ENCODE measurements at regions not wholly inside any gene's neighbourhood (a gene's known extent, or its start where the extent isn't known, plus 50 kb on each side); places are given as distances from the start of the nearest gene placed in this dataset.

DNA sequence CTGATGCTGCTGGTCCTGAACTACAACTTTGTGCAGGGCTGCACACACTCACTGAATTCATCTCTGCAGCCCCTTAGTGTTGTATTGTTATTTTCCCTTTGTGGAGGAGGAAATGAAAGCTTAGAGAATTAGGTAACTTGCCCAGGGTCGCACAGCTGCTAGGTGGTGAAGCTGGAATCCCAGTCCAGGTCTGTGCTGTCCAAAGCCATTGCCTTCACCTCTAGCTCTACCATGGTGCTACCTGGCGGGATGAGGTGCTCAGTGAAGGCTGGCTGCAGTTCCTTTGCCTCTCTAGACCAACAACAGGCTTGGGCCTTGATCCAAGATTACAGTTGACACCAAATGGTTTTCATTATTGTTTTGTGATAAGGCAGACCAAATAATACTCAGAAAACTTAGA is 177.8 kb upstream of the PITX1 start:
- Histone ChIP-seq H3K79me2 (ENCODE audit: insufficient read depth) (no peaks in the 10 kb centered on the region), H3K27ac (ENCODE audit: low read depth in 2 of 2, low read length in 1 of 2) (no peak overlapping the region), H3K9me3 (no peaks in the 10 kb centered on the region), H3K4me1 (ENCODE audit: control insufficient read depth in 1 of 2, insufficient read depth in 2 of 2, low read depth in 1 of 2, low read length in 1 of 2) (peaks cover 18 to 29% of the 10 kb centered on the region in 2 experiments; a peak in 2 of 4 replicates), H3F3A (replicated peaks; ENCODE audit: insufficient read depth) (no peaks in the 10 kb centered on the region), H3K4me2 (no peak overlapping the region), H3K27me3 (ENCODE audit: insufficient read depth) (no peaks in the 10 kb centered on the region), H4K20me1 (ENCODE audit: insufficient read depth) (no peaks in the 10 kb centered on the region), H3K4me3 (ENCODE audit: low read depth in 2 of 2, low read length in 1 of 2) (no peak overlapping the region), H3K9me2 (no peaks in the 10 kb centered on the region), H3K36me3 (replicated peaks in 1 of 2; ENCODE audit: control insufficient read depth in 1 of 2, insufficient read depth in 2 of 2, low read length in 1 of 2) (no peaks in the 10 kb centered on the region), H3K9ac (no peak overlapping the region), H2AFZ (ENCODE audit: low read depth) (no peak overlapping the region)
- no peak for DNase-seq
- CTCF ChIA-PET = interaction anchor here (1.0 to 3.0 kb wide), 7 partner anchors 8 to 273 kb away, joined by 3 to 11 read pairs (median 3); no protein-coding TSS in a partner anchor
- WGBS (ENCODE audit: low lambda C conversion rate) = 76% methylated on average over 2 of the region's 2 CpGs
- no peak for TF ChIP-seq FOXJ3 (CRISPR knock-in tag; IDR thresholded peaks at IDR 0.05)
- peak; percentile 26; the same call in 1 of the 2 replicates for TF ChIP-seq TCF12 (IDR thresholded peaks at IDR 0.05)
- TF ChIP-seq, protein P1, sequence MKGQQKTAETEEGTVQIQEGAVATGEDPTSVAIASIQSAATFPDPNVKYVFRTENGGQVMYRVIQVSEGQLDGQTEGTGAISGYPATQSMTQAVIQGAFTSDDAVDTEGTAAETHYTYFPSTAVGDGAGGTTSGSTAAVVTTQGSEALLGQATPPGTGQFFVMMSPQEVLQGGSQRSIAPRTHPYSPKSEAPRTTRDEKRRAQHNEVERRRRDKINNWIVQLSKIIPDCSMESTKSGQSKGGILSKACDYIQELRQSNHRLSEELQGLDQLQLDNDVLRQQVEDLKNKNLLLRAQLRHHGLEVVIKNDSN (IDR thresholded peaks at IDR 0.05; ENCODE audit: borderline replicate concordance, low read depth) = no peak
- no peak for TF ChIP-seq ELF1 (IDR thresholded peaks at IDR 0.05)
- no peak for TF ChIP-seq EP300 (IDR thresholded peaks at IDR 0.05; ENCODE audit: borderline replicate concordance in 1 of 2, low read depth in 1 of 2, low read length in 1 of 2)
- POLR2A ChIA-PET = no interaction called here

DNA sequence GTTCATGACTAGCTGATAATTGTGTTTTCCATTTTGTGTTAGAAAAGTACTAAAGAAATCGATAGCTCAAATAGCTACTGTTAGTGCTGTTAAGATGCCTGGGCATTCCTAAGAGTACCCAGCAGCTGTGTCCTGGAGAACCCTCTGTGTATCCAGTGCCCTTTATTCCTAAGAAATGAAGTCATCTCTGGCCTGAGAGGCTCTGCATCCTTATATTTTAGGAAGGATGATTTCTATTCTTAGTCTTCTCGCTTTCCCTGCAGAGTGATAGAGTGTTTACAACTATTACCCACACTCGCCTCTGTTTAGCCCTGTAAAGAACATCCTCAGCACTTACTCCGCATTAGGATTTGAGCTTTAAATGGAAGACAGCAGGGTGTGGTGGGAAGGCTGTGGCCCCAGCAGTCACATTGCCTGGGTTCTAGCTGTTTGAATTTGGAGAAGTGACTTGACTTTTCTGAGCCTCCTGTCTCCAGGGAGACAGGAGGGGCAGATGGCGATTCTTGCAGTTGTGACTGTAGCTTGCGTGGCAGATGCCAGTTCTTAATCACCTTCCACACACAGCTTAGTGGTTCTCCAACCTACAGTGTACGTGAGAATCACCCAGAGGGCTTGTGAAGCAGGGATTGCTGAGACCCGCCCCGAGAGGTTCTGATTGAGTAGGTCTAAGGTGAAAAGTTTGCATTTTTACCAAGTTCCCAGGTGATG is 177.2 kb upstream of the PITX1 start:
- Histone ChIP-seq H4K20me1 (ENCODE audit: insufficient read depth) (no peaks in the 10 kb centered on the region), H3K4me2 (no peak overlapping the region), H3K27me3 (ENCODE audit: insufficient read depth) (no peaks in the 10 kb centered on the region), H3K79me2 (ENCODE audit: insufficient read depth) (no peaks in the 10 kb centered on the region), H3K4me3 (ENCODE audit: low read depth in 2 of 2, low read length in 1 of 2) (no peak overlapping the region), H3K9me2 (no peaks in the 10 kb centered on the region), H3K9ac (no peak overlapping the region), H3K27ac (ENCODE audit: low read depth in 2 of 2, low read length in 1 of 2) (no peak overlapping the region), H3K9me3 (no peaks in the 10 kb centered on the region), H3K4me1 (ENCODE audit: control insufficient read depth in 1 of 2, insufficient read depth in 2 of 2, low read depth in 1 of 2, low read length in 1 of 2) (peaks cover 18 to 29% of the 10 kb centered on the region in 2 experiments; a peak in 2 of 4 replicates), H3K36me3 (replicated peaks in 1 of 2; ENCODE audit: control insufficient read depth in 1 of 2, insufficient read depth in 2 of 2, low read length in 1 of 2) (no peaks in the 10 kb centered on the region), H3F3A (replicated peaks; ENCODE audit: insufficient read depth) (no peaks in the 10 kb centered on the region), H2AFZ (ENCODE audit: low read depth) (no peak overlapping the region)
- WGBS (ENCODE audit: low lambda C conversion rate) = 95% methylated on average over 7 of the region's 9 CpGs
- CTCF ChIA-PET = interaction anchor here (0.8 to 3.0 kb wide), 7 partner anchors 8 to 246 kb away, joined by 3 to 11 read pairs (median 3); no protein-coding TSS in a partner anchor
- no peak for DNase-seq
- POLR2A ChIA-PET = no interaction called here
- TF ChIP-seq GATA2 (CRISPR knock-in tag; IDR thresholded peaks at IDR 0.05) (no peak), SIN3A (IDR thresholded peaks at IDR 0.05; ENCODE audit: borderline replicate concordance, low read depth, low read length) (no peak), RCOR1 (IDR thresholded peaks at IDR 0.05; ENCODE audit: low read length) (no peak), GABPA (IDR thresholded peaks at IDR 0.05; ENCODE audit: low read depth) (no peak), POLR2AphosphoS5 (IDR thresholded peaks at IDR 0.05; ENCODE audit: low read depth, low read length) (no peak)
- TF ChIP-seq, protein P2, sequence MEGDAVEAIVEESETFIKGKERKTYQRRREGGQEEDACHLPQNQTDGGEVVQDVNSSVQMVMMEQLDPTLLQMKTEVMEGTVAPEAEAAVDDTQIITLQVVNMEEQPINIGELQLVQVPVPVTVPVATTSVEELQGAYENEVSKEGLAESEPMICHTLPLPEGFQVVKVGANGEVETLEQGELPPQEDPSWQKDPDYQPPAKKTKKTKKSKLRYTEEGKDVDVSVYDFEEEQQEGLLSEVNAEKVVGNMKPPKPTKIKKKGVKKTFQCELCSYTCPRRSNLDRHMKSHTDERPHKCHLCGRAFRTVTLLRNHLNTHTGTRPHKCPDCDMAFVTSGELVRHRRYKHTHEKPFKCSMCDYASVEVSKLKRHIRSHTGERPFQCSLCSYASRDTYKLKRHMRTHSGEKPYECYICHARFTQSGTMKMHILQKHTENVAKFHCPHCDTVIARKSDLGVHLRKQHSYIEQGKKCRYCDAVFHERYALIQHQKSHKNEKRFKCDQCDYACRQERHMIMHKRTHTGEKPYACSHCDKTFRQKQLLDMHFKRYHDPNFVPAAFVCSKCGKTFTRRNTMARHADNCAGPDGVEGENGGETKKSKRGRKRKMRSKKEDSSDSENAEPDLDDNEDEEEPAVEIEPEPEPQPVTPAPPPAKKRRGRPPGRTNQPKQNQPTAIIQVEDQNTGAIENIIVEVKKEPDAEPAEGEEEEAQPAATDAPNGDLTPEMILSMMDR (IDR thresholded peaks at IDR 0.05) = no peak
- TF ChIP-seq, protein P3, sequence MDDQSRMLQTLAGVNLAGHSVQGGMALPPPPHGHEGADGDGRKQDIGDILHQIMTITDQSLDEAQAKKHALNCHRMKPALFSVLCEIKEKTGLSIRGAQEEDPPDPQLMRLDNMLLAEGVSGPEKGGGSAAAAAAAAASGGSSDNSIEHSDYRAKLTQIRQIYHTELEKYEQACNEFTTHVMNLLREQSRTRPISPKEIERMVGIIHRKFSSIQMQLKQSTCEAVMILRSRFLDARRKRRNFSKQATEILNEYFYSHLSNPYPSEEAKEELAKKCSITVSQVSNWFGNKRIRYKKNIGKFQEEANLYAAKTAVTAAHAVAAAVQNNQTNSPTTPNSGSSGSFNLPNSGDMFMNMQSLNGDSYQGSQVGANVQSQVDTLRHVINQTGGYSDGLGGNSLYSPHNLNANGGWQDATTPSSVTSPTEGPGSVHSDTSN (IDR thresholded peaks at IDR 0.05) = no peak
